Testis (tissue), 2 donors: ENCODE measurements at regions not wholly inside any gene's neighbourhood (a gene's known extent, or its start where the extent isn't known, plus 50 kb on each side); places are given as distances from the start of the nearest gene placed in this dataset.

Source experiments
- DNase-seq: peaks from one replicate; pipeline ENCODE4 v3.0.0-alpha.2; 2019
- H3K27ac ChIP-seq, 2 donors: fragments of 200-600 bp; sonication (generic); one replicate each; pipeline ENCODE4 v1.5.1; 2019
- H3K27me3 ChIP-seq: fragments of 200-600 bp; sonication (generic); one replicate; pipeline ENCODE4 v1.5.1; 2019
- H3K36me3 ChIP-seq: fragments of 200-600 bp; sonication (generic); one replicate; pipeline ENCODE4 v1.5.1; 2017; ENCODE audit warnings: low read depth; ENCODE audit errors: missing control alignments
- H3K4me1 ChIP-seq: fragments of 200-600 bp; sonication (generic); one replicate; pipeline ENCODE4 v1.5.1; 2019
- H3K4me3 ChIP-seq, 2 donors: fragments of 200-600 bp; sonication (generic); one replicate each; pipeline ENCODE4 v1.5.1; 2017 to 2019
- H3K9me3 ChIP-seq: fragments of 200-600 bp; sonication (generic); one replicate; pipeline ENCODE4 v1.5.1; 2017
- POLR2A ChIP-seq: fragments of 450-650 bp; IDR thresholded peaks from one replicate; pipeline ENCODE4 v1.6.1; 2017; ENCODE audit warnings: antibody characterized with exemption, mild to moderate bottlenecking, moderate library complexity
- WGBS, 2 donors: methylation state at CpG; one replicate each; pipeline ENCODE4 v1.1.5; 2018; 5-methylcytosine and 5-hydroxymethylcytosine counted together
- intact Hi-C: fragments of 100-400 bp; cut with DNase I; formaldehyde crosslinking; loops from one replicate; pipeline ENCODE4 v1.15.1; 2023; ENCODE audit warnings: low total_unique reads
- TF ChIP-seq, protein P1 (sequence below), 3 experiments: fragments of 450-650 bp in 2 of 3; fragments of 200-600 bp in 1 of 3; sonication (generic) in 1 of 3; IDR thresholded peaks; one replicate each; pipeline ENCODE4 v1.5.1; 2016 to 2019; ENCODE audit warnings: antibody characterized with exemption in 3 of 3, mild to moderate bottlenecking in 2 of 3, moderate library complexity in 1 of 3

DNA sequence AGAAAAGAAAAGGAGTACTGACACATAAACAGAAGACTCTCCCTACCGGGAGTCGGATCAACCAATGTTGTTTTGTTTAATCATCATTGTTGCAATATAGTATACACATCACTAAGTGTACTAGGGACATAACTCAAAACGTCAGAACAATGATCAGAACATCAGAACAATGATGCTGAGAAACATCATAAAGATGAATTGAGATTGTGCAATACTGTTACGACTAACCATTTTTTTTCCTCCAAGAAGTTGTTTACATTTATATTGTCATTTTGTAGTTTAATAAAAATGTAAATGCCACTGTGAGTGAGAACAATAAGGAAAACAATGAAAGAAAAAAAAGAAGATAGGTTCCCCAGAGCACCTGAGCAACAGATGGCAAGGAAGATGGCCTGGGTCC is 663.1 kb upstream of the PCDH15 start:
- WGBS, 2 donors: 82 to 89% methylated on average over 4 of the region's 4 CpGs
- Histone ChIP-seq H3K9me3 (no peaks in the 10 kb centered on the region), H3K4me3 (no peak overlapping the region), H3K36me3 (no peaks in the 10 kb centered on the region), H3K4me1 (no peaks in the 10 kb centered on the region), H3K27ac (no peak overlapping the region), H3K27me3 (no peaks in the 10 kb centered on the region)
- DNase-seq: no peak
- intact Hi-C loops: no loop called here
- TF ChIP-seq POLR2A: no peak
- TF ChIP-seq, protein P1, sequence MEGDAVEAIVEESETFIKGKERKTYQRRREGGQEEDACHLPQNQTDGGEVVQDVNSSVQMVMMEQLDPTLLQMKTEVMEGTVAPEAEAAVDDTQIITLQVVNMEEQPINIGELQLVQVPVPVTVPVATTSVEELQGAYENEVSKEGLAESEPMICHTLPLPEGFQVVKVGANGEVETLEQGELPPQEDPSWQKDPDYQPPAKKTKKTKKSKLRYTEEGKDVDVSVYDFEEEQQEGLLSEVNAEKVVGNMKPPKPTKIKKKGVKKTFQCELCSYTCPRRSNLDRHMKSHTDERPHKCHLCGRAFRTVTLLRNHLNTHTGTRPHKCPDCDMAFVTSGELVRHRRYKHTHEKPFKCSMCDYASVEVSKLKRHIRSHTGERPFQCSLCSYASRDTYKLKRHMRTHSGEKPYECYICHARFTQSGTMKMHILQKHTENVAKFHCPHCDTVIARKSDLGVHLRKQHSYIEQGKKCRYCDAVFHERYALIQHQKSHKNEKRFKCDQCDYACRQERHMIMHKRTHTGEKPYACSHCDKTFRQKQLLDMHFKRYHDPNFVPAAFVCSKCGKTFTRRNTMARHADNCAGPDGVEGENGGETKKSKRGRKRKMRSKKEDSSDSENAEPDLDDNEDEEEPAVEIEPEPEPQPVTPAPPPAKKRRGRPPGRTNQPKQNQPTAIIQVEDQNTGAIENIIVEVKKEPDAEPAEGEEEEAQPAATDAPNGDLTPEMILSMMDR (IDR thresholded peaks at IDR 0.05): no peak

DNA sequence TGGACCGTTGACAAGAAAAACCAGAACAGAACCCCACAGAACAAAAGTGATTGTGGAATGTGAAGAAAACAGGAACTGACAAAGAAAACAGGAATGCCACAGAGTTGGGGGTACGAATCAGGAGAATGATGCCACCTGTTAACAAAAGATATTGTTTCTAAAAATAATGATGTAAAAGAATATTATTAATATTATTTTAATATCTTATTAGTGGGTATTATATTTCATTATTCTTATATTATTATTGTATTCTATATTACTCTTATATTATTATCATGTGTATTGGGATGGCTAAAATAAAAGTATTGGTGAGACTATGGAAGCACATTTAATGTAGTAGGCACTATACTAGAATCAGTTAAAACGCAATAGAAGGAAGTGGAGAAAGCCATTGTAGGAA is 659.0 kb upstream of the PCDH15 start:
- H3K36me3 ChIP-seq: no peaks in the 10 kb centered on the region
- WGBS, 2 donors: 90 to 94% methylated on average over 3 of the region's 3 CpGs
- no peaks in the 10 kb centered on the region for H3K9me3 ChIP-seq
- H3K27ac ChIP-seq: no peak overlapping the region
- no peaks in the 10 kb centered on the region for H3K4me1 ChIP-seq
- intact Hi-C loops: no loop called here
- no peak for DNase-seq
- H3K27me3 ChIP-seq: no peaks in the 10 kb centered on the region
- no peak overlapping the region for H3K4me3 ChIP-seq
- TF ChIP-seq POLR2A: no peak
- TF ChIP-seq, protein P1 (IDR thresholded peaks at IDR 0.05): no peak

DNA sequence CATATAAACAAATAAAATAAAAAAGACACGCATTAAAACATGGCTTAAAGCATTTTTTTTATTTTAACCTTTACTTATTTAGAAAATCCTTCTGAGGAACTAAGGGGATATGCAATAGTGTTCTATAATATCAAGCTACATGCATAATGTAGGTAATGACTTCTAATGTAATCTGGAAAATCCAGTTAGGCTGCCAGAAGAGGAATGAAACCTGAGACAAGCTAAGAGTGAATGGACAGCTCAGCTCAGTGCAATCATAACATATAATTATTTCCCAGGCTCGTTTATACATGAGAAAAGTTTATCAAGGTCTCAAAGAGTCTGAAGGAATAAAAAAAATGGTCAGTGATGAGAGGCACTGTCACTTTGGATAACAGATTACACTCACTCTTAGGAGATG is 649.0 kb upstream of the PCDH15 start:
- no peaks in the 10 kb centered on the region for H3K9me3 ChIP-seq
- H3K27ac ChIP-seq: no peak overlapping the region
- H3K27me3 ChIP-seq: no peaks in the 10 kb centered on the region
- no peak for DNase-seq
- no peak for TF ChIP-seq POLR2A
- TF ChIP-seq, protein P1 (IDR thresholded peaks at IDR 0.05): no peak
- intact Hi-C loops: no loop called here
- H3K4me3 ChIP-seq: no peak overlapping the region
- H3K36me3 ChIP-seq: no peaks in the 10 kb centered on the region
- 66 to 70% methylated on average over 2 of the region's 2 CpGs for WGBS, 2 donors
- no peaks in the 10 kb centered on the region for H3K4me1 ChIP-seq

DNA sequence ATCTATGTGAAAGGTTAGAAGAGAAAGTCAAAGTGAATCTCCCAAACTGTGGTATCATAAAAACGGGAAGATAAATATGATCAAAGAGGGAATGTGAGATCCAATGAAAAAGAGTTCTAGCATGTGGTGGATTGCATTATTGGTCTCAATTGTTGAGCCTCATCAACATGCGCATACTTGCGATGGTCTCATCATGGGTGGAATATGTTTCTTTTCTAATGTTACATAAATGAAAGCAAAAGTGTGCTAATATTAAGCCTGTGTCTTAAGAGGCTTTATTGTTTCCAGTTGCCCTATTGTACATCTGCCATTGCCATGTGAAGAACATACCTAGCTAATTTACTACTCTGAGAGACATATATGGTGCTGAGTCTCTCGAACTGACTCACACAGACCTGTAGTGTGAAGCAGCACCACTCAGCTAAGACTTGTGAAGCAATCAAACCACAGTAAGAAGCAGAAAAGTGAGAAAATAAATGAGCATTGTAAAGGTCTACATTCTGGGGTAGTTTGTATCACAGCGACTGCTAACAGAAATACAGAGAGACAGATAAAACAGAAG is 645.5 kb upstream of the PCDH15 start:
- Histone ChIP-seq H3K27ac (no peak overlapping the region), H3K36me3 (no peaks in the 10 kb centered on the region), H3K9me3 (no peaks in the 10 kb centered on the region), H3K4me1 (no peaks in the 10 kb centered on the region), H3K27me3 (no peaks in the 10 kb centered on the region), H3K4me3 (no peak overlapping the region)
- 91 to 92% methylated on average over 5 of the region's 5 CpGs for WGBS, 2 donors
- DNase-seq: no peak
- no peak for TF ChIP-seq POLR2A
- TF ChIP-seq, protein P1 (IDR thresholded peaks at IDR 0.05): no peak
- intact Hi-C loops: no loop called here

DNA sequence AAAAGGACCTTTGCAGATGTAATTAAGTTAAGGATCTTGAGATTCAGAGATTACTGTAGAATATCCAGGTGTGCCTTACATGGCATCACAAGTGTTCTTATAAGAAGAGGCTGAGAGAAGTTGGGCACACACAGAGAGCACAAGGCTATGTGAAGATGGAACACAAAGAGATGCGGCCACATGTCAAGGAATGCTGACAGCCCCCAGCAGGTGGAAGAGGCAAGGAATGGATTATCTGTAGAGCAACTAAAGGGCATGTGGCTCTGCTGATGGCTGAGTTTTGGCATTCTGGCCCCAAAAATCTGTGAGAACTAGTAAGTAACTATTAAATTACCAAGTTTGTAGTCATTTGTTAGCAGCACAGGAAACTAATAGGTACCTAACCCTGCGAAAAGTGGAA is 640.7 kb upstream of the PCDH15 start:
- TF ChIP-seq, protein P1 (IDR thresholded peaks at IDR 0.05): no peak
- no peak for TF ChIP-seq POLR2A
- no peak for DNase-seq
- H3K4me1 ChIP-seq: no peaks in the 10 kb centered on the region
- intact Hi-C loops: no loop called here
- H3K36me3 ChIP-seq: no peaks in the 10 kb centered on the region
- H3K4me3 ChIP-seq: no peak overlapping the region
- H3K9me3 ChIP-seq: no peaks in the 10 kb centered on the region
- H3K27ac ChIP-seq: no peak overlapping the region
- 92 to 99% methylated on average over 2 of the region's 2 CpGs for WGBS, 2 donors
- no peaks in the 10 kb centered on the region for H3K27me3 ChIP-seq
